ENCODE measurements at regions not wholly inside any gene's neighbourhood (a gene's known extent, or its start where the extent isn't known, plus 50 kb on each side); places are given as distances from the start of the nearest gene placed in this dataset.

GRCh38 chr7:79790656-79791262 is 337.3 kb upstream of the MAGI2 start:
- no peak for TF ChIP-seq EZH2 (IDR thresholded peaks at IDR 0.05; ENCODE audit: low read depth)
- TF ChIP-seq CTCF (conservative IDR thresholded peaks at IDR 0.05): no peak
